GM23338 (cell line): ENCODE measurements at regions not wholly inside any gene's neighbourhood (a gene's known extent, or its start where the extent isn't known, plus 50 kb on each side); places are given as distances from the start of the nearest gene placed in this dataset.

Experiments used
- ATAC-seq: fragments of 200-7000 bp; cut with Tn5 transposase; 3 replicates; pipeline ENCODE4 v1.9.1; 2020
- DNase-seq: peaks from one replicate; pipeline ENCODE4 v3.0.0-alpha.2; 2015; ENCODE audit warnings: low spot score
- H2AFZ ChIP-seq: fragments of 200-600 bp; sonication (generic); 2 replicates; pipeline ENCODE4 v1.8.0; 2016; ENCODE audit warnings: antibody characterized with exemption, mild to moderate bottlenecking, moderate library complexity
- H3F3A ChIP-seq: fragments of 200-600 bp; sonication (generic); replicated peaks from 2 replicates; pipeline ENCODE4 v1.8.0; 2017; ENCODE audit warnings: antibody characterized with exemption, mixed run types, low read depth
- H3K27ac ChIP-seq: fragments of 200-600 bp; sonication (generic); 2 replicates; pipeline ENCODE4 v1.6.1; 2016; ENCODE audit warnings: low read depth
- H3K27me3 ChIP-seq: fragments of 200-600 bp; sonication (generic); 2 replicates; pipeline ENCODE4 v1.8.0; 2016; ENCODE audit warnings: mild to moderate bottlenecking, mixed run types, moderate library complexity; ENCODE audit not compliant: insufficient read depth
- H3K36me3 ChIP-seq: fragments of 200-600 bp; sonication (generic); 2 replicates; pipeline ENCODE4 v1.8.0; 2016; ENCODE audit warnings: mild to moderate bottlenecking; ENCODE audit not compliant: insufficient read depth
- H3K4me1 ChIP-seq: fragments of 200-600 bp; sonication (generic); 2 replicates; pipeline ENCODE4 v1.8.0; 2016; ENCODE audit warnings: mild to moderate bottlenecking, moderate library complexity; ENCODE audit not compliant: insufficient read depth
- H3K4me2 ChIP-seq: fragments of 200-600 bp; sonication (generic); 2 replicates; pipeline ENCODE4 v1.7.1; 2017; ENCODE audit warnings: mixed run types
- H3K4me3 ChIP-seq: fragments of 200-600 bp; sonication (generic); 2 replicates; pipeline ENCODE4 v1.6.1; 2016; ENCODE audit warnings: mixed run types
- H3K79me2 ChIP-seq: fragments of 200-600 bp; sonication (generic); replicated peaks from 2 replicates; pipeline ENCODE4 v1.8.0; 2017; ENCODE audit warnings: mild to moderate bottlenecking; ENCODE audit not compliant: insufficient read depth
- H3K9me2 ChIP-seq: fragments of 200-600 bp; sonication (generic); 2 replicates; pipeline ENCODE4 v1.8.0; 2017; ENCODE audit not compliant: insufficient read depth
- H4K20me1 ChIP-seq: fragments of 200-600 bp; sonication (generic); replicated peaks from 2 replicates; pipeline ENCODE4 v1.8.0; 2017; ENCODE audit warnings: mild to moderate bottlenecking; ENCODE audit not compliant: insufficient read depth
- H3K27ac Mint-ChIP-seq: 2 replicates; pipeline ENCODE4 v1.8.0; 2020; ENCODE audit warnings: inconsistent platforms, mild to moderate bottlenecking, moderate library complexity, mixed read lengths
- H3K27me3 Mint-ChIP-seq: 3 replicates; pipeline ENCODE4 v1.8.0; 2022; ENCODE audit warnings: low read depth, mild to moderate bottlenecking, moderate library complexity, mixed read lengths, inconsistent platforms; ENCODE audit not compliant: insufficient read depth, poor library complexity
- H3K36me3 Mint-ChIP-seq: 3 replicates; pipeline ENCODE4 v1.8.0; 2021; ENCODE audit warnings: low read depth, mild to moderate bottlenecking, inconsistent platforms, moderate library complexity, mixed read lengths
- H3K4me1 Mint-ChIP-seq: 3 replicates; pipeline ENCODE4 v1.8.0; 2020; ENCODE audit warnings: mild to moderate bottlenecking, inconsistent platforms, mixed read lengths
- H3K4me3 Mint-ChIP-seq: 3 replicates; pipeline ENCODE4 v1.8.0; 2021; ENCODE audit warnings: moderate library complexity, mild to moderate bottlenecking, inconsistent platforms, mixed read lengths
- H3K9me3 Mint-ChIP-seq: 3 replicates; pipeline ENCODE4 v1.8.0; 2020; ENCODE audit warnings: moderate library complexity, mild to moderate bottlenecking, inconsistent platforms, mixed read lengths
- CREB1 ChIP-seq: fragments of 250-450 bp; sonication (Bioruptor Pico); IDR thresholded peaks from 2 replicates; pipeline ENCODE4 v1.5.0; 2020; ENCODE audit warnings: low read depth, mild to moderate bottlenecking, moderate library complexity
- JUNB ChIP-seq: IDR thresholded peaks from one replicate; pipeline ENCODE4 v1.6.1; 2016; ENCODE audit warnings: antibody characterized with exemption; ENCODE audit not compliant: unreplicated experiment
- POLR2AphosphoS5 ChIP-seq: IDR thresholded peaks from 2 replicates; pipeline ENCODE4 v1.6.1; 2016; ENCODE audit warnings: antibody characterized with exemption, low read depth
- STAT1 ChIP-seq: IDR thresholded peaks from one replicate; pipeline ENCODE4 v1.6.1; 2016; ENCODE audit warnings: antibody characterized with exemption; ENCODE audit not compliant: unreplicated experiment
- ZNF462 ChIP-seq: fragments of 250-450 bp; sonication (Bioruptor Pico); IDR thresholded peaks from 2 replicates; pipeline ENCODE4 v1.5.0; 2020; ENCODE audit warnings: mild to moderate bottlenecking, moderate library complexity

GRCh38 chr6:23091795-23092194, 522.4 kb downstream of the HDGFL1 start:
- H3K36me3 ChIP-seq, result no peaks in the 10 kb centered on the region
- peaks cover 24% of the 10 kb centered on the region for H3K9me3 Mint-ChIP-seq
- DNase-seq, result no peak

More at GRCh38 chr6:23091795-23092194, 522.4 kb downstream of the HDGFL1 start:
- Histone ChIP-seq H2AFZ (no peak overlapping the region), H3K4me2 (no peak overlapping the region), H3K4me3 (no peak overlapping the region), H4K20me1 (no peaks in the 10 kb centered on the region), H3K9me2 (0 out of 2 replicates have a peak, but pooled peaks cover 21% of the 10 kb centered on the region), H3F3A (no peaks in the 10 kb centered on the region), H3K27ac (no peak overlapping the region), H3K27me3 (no peaks in the 10 kb centered on the region), H3K4me1 (no peaks in the 10 kb centered on the region), H3K79me2 (no peaks in the 10 kb centered on the region)
- peaks cover 19% of the 10 kb centered on the region for H3K36me3 Mint-ChIP-seq
- no peaks in the 10 kb centered on the region for H3K4me1 Mint-ChIP-seq
- TF ChIP-seq JUNB, result no peak
- no peak for TF ChIP-seq POLR2AphosphoS5
- no peak for TF ChIP-seq ZNF462 (CRISPR knock-in tag)
- TF ChIP-seq CREB1 (CRISPR knock-in tag), result no peak
- no peak for TF ChIP-seq STAT1
- peaks cover 1% of the 10 kb centered on the region for H3K27me3 Mint-ChIP-seq
- H3K27ac Mint-ChIP-seq, result no peak overlapping the region
- H3K4me3 Mint-ChIP-seq, result no peak overlapping the region
- no peak for ATAC-seq
